A549 (cell line): ENCODE measurements at regions not wholly inside any gene's neighbourhood (a gene's known extent, or its start where the extent isn't known, plus 50 kb on each side); places are given as distances from the start of the nearest gene placed in this dataset.

Experiments
- ATAC-seq, 2 experiments: fragments of 200-7000 bp in 1 of 2; fragments of >200 bp in 1 of 2; cut with Nextera tagmentation in 1 of 2; cut with Tn5 transposase in 1 of 2; 3 replicates each; pipeline versions ENCODE4 v1.8.0 to v1.9.1; 2018 to 2020; ENCODE audit warnings: mild to moderate bottlenecking in 1 of 2, moderate library complexity in 1 of 2
- CTCF ChIA-PET: fragments of 300-600 bp; sonication (Branson Sonifier 250); formaldehyde crosslinking; extraction: SDS; loops from one replicate; lab custom pipeline; 2021; ENCODE audit warnings: antibody characterized with exemption, inconsistent platforms; lab: Yijun Ruan, JAX
- POLR2A ChIA-PET: fragments of 350-600 bp; formaldehyde crosslinking; extraction: SDS; loops from one replicate; lab custom pipeline; 2021; ENCODE audit warnings: antibody characterized with exemption, inconsistent platforms; lab: Yijun Ruan, JAX
- DNase-seq, 2 experiments: peaks; one replicate each; pipeline versions ENCODE4 v3.0.0 to v3.0.0-alpha.2; 2011 to 2016; ENCODE audit warnings: low read depth in 1 of 2, low spot score in 1 of 2
- FAIRE-seq: peaks from 2 replicates; lab custom pipeline; 2011; peaks lifted over from hg19 to GRCh38; lab: Jason Lieb, UNC
- H3K27ac ChIP-seq, 2 experiments: fragments of >200 bp; sonication (Bioruptor Twin); formaldehyde crosslinking; 3 replicates each; pipeline ENCODE4 v1.5.1; 2016 to 2017
- H3K4me1 ChIP-seq: fragments of >200 bp; sonication (Bioruptor Twin); formaldehyde crosslinking; 3 replicates; pipeline ENCODE4 v1.6.1; 2016
- H3K4me2 ChIP-seq: fragments of >200 bp; sonication (Bioruptor Twin); formaldehyde crosslinking; 3 replicates; pipeline ENCODE4 v1.6.1; 2016
- H3K4me3 ChIP-seq: fragments of >200 bp; sonication (Bioruptor Twin); formaldehyde crosslinking; 3 replicates; pipeline ENCODE4 v1.5.1; 2016
- H3K9me3 ChIP-seq: fragments of >200 bp; sonication (Bioruptor Twin); formaldehyde crosslinking; 3 replicates; pipeline ENCODE4 v1.6.1; 2016
- CHD4 ChIP-seq: fragments of 200-600 bp; sonication (generic); IDR thresholded peaks from 2 replicates; pipeline ENCODE4 v1.6.1; 2016; ENCODE audit warnings: antibody characterized with exemption, mild to moderate bottlenecking, borderline replicate concordance
- EP300 ChIP-seq, 2 experiments: fragments of >200 bp; sonication (Bioruptor Twin); formaldehyde crosslinking; IDR thresholded peaks; 2 replicates in 1 of 2; 3 replicates in 1 of 2; pipeline ENCODE4 v1.6.1; 2016 to 2017
- FOSB ChIP-seq: fragments of 250-450 bp; sonication (Bioruptor Pico); IDR thresholded peaks from 2 replicates; pipeline ENCODE4 v1.5.0; 2020; ENCODE audit warnings: mild to moderate bottlenecking, moderate library complexity
- HDAC2 ChIP-seq: fragments of 200-600 bp; sonication (generic); IDR thresholded peaks from 2 replicates; pipeline ENCODE4 v1.6.1; 2016
- HEYL ChIP-seq: fragments of 250-450 bp; sonication (Bioruptor Pico); IDR thresholded peaks from 2 replicates; pipeline ENCODE4 v1.8.0; 2021; ENCODE audit warnings: mild to moderate bottlenecking, moderate library complexity
- HOXA7 ChIP-seq: fragments of 250-450 bp; sonication (Bioruptor Pico); IDR thresholded peaks from 2 replicates; pipeline ENCODE4 v1.5.0; 2020; ENCODE audit warnings: mild to moderate bottlenecking, moderate library complexity
- JUN ChIP-seq, 2 experiments: fragments of >200 bp; sonication (Bioruptor Twin); formaldehyde crosslinking; IDR thresholded peaks; 2 replicates in 1 of 2; 3 replicates in 1 of 2; pipeline ENCODE4 v1.6.1; 2016 to 2017
- JUNB ChIP-seq: fragments of >200 bp; sonication (Bioruptor Twin); formaldehyde crosslinking; IDR thresholded peaks from 2 replicates; pipeline ENCODE4 v1.6.1; 2016
- KDM1A ChIP-seq: fragments of 200-600 bp; sonication (generic); IDR thresholded peaks from 2 replicates; pipeline ENCODE4 v1.6.1; 2016; ENCODE audit warnings: low read depth, mild to moderate bottlenecking
- MYC ChIP-seq: IDR thresholded peaks from 2 replicates; pipeline ENCODE4 v1.6.1; 2012; ENCODE audit warnings: mild to moderate bottlenecking, inconsistent platforms, low read length, improper control_type of control experiment, borderline replicate concordance
- NR3C1 ChIP-seq: fragments of >200 bp; sonication (Bioruptor Twin); formaldehyde crosslinking; IDR thresholded peaks from 3 replicates; pipeline ENCODE4 v1.6.1; 2017
- POLR2A ChIP-seq: IDR thresholded peaks from 2 replicates; pipeline ENCODE4 v1.6.1; 2012; ENCODE audit warnings: mild to moderate bottlenecking, low read length
- RAD21 ChIP-seq, 2 experiments: fragments of >200 bp in 1 of 2; sonication (Bioruptor Twin) in 1 of 2; formaldehyde crosslinking in 1 of 2; IDR thresholded peaks in 1 of 2; conservative IDR thresholded peaks in 1 of 2; 2 replicates in 1 of 2; 3 replicates in 1 of 2; pipeline ENCODE4 v1.6.1; 2012 to 2018; ENCODE audit warnings: inconsistent platforms in 1 of 2
- SMC3 ChIP-seq: fragments of >200 bp; sonication (Bioruptor Twin); formaldehyde crosslinking; IDR thresholded peaks from 3 replicates; pipeline ENCODE4 v1.6.1; 2018; ENCODE audit warnings: inconsistent platforms
- TP53 ChIP-seq: fragments of 250-450 bp; sonication (Bioruptor Pico); IDR thresholded peaks from 2 replicates; pipeline ENCODE4 v1.5.0; 2021; ENCODE audit warnings: mild to moderate bottlenecking, moderate library complexity
- ZC3H11A ChIP-seq: fragments of 450-650 bp; IDR thresholded peaks from 2 replicates; pipeline ENCODE4 v1.6.1; 2014; ENCODE audit warnings: antibody characterized with exemption, mild to moderate bottlenecking
- ZFP36 ChIP-seq: fragments of 450-650 bp; IDR thresholded peaks from 2 replicates; pipeline ENCODE4 v1.6.1; 2014; ENCODE audit warnings: borderline replicate concordance; ENCODE audit not compliant: partially characterized antibody
- ZNF302 ChIP-seq: fragments of 250-450 bp; sonication (Bioruptor Pico); IDR thresholded peaks from 2 replicates; pipeline ENCODE4 v1.9.0; 2021; ENCODE audit warnings: inconsistent platforms, mild to moderate bottlenecking, moderate library complexity
- ZSCAN20 ChIP-seq: fragments of 250-450 bp; sonication (Bioruptor Pico); IDR thresholded peaks from 2 replicates; pipeline ENCODE4 v1.8.0; 2022; ENCODE audit warnings: mild to moderate bottlenecking, moderate library complexity
- WGBS: methylation state at CpG from one replicate; pipeline ENCODE4 v1.1.6; 2017; ENCODE audit errors: missing lambda C conversion rate; 5-methylcytosine and 5-hydroxymethylcytosine counted together
- TF ChIP-seq, protein P1 (sequence below): IDR thresholded peaks from 2 replicates; pipeline ENCODE4 v1.6.1; 2012
- TF ChIP-seq, protein P2 (sequence below): fragments of >200 bp; sonication (Bioruptor Twin); formaldehyde crosslinking; IDR thresholded peaks from 3 replicates; pipeline ENCODE4 v1.5.1; 2016
- TF ChIP-seq, protein P3 (sequence below): fragments of 250-450 bp; sonication (Bioruptor Pico); IDR thresholded peaks from 2 replicates; pipeline ENCODE4 v1.5.0; 2020; ENCODE audit warnings: low read depth, mild to moderate bottlenecking, moderate library complexity
- TF ChIP-seq, protein P4 (sequence below): fragments of 250-450 bp; sonication (Bioruptor Pico); IDR thresholded peaks from 2 replicates; pipeline ENCODE4 v1.5.0; 2021; ENCODE audit warnings: mild to moderate bottlenecking, moderate library complexity, borderline replicate concordance
- TF ChIP-seq, protein P5 (sequence below): IDR thresholded peaks from 2 replicates; pipeline ENCODE4 v1.6.1; 2012; ENCODE audit warnings: low read depth, borderline replicate concordance

DNA sequence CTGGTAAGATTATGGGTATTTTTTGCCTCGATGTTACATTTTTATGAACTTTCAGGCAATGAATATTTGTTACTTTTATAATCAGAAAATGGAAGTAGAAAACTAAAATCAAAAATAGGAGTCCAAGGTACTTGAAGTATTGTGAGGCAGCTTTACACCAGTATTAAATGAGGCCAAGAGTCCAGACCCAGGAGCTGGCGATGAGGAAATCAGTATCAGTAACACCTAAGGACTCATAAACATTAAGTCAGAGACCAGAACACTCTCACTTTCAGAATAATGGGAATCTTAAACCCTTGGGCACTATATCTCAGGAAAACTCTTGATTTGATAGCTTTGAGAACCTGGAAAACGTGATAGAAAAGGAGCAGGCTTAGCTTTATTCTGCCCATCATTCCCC, 208.8 kb downstream of the GXYLT1 start:
- no peak for ATAC-seq
- FAIRE-seq, result no peak
- Histone ChIP-seq H3K9me3 (no peaks in the 10 kb centered on the region), H3K4me1 (no peaks in the 10 kb centered on the region), H3K4me2 (no peak overlapping the region), H3K4me3 (no peak overlapping the region), H3K27ac (no peak overlapping the region)
- POLR2A ChIA-PET, result no interaction called here
- WGBS, result 36% methylated on average over 3 of the region's 3 CpGs
- no peak for TF ChIP-seq CHD4
- no peak for TF ChIP-seq POLR2A
- no peak for TF ChIP-seq EP300 (IDR thresholded peaks at IDR 0.05)
- no peak for TF ChIP-seq ZFP36
- TF ChIP-seq ZNF302 (CRISPR knock-in tag), result no peak
- no peak for TF ChIP-seq SMC3
- no peak for TF ChIP-seq ZC3H11A
- TF ChIP-seq, protein P1, sequence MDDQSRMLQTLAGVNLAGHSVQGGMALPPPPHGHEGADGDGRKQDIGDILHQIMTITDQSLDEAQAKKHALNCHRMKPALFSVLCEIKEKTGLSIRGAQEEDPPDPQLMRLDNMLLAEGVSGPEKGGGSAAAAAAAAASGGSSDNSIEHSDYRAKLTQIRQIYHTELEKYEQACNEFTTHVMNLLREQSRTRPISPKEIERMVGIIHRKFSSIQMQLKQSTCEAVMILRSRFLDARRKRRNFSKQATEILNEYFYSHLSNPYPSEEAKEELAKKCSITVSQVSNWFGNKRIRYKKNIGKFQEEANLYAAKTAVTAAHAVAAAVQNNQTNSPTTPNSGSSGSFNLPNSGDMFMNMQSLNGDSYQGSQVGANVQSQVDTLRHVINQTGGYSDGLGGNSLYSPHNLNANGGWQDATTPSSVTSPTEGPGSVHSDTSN, result no peak
- TF ChIP-seq, protein P2, sequence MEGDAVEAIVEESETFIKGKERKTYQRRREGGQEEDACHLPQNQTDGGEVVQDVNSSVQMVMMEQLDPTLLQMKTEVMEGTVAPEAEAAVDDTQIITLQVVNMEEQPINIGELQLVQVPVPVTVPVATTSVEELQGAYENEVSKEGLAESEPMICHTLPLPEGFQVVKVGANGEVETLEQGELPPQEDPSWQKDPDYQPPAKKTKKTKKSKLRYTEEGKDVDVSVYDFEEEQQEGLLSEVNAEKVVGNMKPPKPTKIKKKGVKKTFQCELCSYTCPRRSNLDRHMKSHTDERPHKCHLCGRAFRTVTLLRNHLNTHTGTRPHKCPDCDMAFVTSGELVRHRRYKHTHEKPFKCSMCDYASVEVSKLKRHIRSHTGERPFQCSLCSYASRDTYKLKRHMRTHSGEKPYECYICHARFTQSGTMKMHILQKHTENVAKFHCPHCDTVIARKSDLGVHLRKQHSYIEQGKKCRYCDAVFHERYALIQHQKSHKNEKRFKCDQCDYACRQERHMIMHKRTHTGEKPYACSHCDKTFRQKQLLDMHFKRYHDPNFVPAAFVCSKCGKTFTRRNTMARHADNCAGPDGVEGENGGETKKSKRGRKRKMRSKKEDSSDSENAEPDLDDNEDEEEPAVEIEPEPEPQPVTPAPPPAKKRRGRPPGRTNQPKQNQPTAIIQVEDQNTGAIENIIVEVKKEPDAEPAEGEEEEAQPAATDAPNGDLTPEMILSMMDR, result no peak
- no peak for TF ChIP-seq JUN (IDR thresholded peaks at IDR 0.05)
- no peak for TF ChIP-seq JUNB
- no peak for TF ChIP-seq HEYL (CRISPR knock-in tag)
- TF ChIP-seq, protein P3, sequence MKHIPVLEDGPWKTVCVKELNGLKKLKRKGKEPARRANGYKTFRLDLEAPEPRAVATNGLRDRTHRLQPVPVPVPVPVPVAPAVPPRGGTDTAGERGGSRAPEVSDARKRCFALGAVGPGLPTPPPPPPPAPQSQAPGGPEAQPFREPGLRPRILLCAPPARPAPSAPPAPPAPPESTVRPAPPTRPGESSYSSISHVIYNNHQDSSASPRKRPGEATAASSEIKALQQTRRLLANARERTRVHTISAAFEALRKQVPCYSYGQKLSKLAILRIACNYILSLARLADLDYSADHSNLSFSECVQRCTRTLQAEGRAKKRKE (CRISPR knock-in tag), result no peak
- no peak for TF ChIP-seq HOXA7 (CRISPR knock-in tag)
- TF ChIP-seq, protein P4, sequence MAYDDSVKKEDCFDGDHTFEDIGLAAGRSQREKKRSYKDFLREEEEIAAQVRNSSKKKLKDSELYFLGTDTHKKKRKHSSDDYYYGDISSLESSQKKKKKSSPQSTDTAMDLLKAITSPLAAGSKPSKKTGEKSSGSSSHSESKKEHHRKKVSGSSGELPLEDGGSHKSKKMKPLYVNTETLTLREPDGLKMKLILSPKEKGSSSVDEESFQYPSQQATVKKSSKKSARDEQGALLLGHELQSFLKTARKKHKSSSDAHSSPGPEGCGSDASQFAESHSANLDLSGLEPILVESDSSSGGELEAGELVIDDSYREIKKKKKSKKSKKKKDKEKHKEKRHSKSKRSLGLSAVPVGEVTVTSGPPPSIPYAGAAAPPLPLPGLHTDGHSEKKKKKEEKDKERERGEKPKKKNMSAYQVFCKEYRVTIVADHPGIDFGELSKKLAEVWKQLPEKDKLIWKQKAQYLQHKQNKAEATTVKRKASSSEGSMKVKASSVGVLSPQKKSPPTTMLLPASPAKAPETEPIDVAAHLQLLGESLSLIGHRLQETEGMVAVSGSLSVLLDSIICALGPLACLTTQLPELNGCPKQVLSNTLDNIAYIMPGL (CRISPR knock-in tag), result no peak
- no peak for TF ChIP-seq NR3C1
- no peak for TF ChIP-seq ZSCAN20 (CRISPR knock-in tag)
- DNase-seq, result no peak
- CTCF ChIA-PET, result no interaction called here

DNA sequence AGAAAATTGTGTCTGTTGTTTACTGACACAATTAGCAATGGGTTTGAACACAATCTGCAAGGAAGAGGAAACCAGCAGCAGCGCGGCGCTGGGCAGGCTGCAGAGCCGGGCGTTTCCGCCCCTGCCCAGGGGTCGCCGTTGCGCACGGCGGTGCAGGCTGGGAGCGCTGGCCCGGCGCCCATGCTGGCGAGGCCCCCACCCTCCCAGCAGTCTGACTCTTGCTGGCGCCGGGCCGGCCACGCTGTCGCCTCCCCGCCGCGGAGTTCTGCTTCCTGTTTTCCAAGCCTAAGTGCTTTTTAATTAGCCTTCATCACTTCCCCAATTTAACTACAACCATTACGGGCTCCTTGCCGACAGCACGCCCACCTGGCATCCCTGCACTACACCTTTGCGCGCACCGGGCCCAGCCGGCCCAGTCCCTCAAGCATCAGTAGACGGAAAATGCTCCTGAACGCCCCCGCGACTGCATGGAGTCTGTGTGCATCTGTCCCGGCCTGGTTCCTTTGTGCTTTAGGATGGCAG, 212.1 kb downstream of the GXYLT1 start:
- Histone ChIP-seq H3K9me3 (no peaks in the 10 kb centered on the region), H3K4me1 (no peaks in the 10 kb centered on the region), H3K4me2 (no peak overlapping the region), H3K27ac (no peak overlapping the region), H3K4me3 (no peak overlapping the region)
- ATAC-seq (no peak), DNase-seq (no peak), FAIRE-seq (no peak)
- 79% methylated on average over 35 of the region's 35 CpGs for WGBS
- CTCF ChIA-PET, result interaction anchor here (1.3 to 1.5 kb wide), 2 partner anchors 19 to 92 kb away, joined by 4 read pairs; no protein-coding TSS in a partner anchor
- TF ChIP-seq RAD21 (conservative IDR thresholded peaks at IDR 0.05 in 1 of 2, IDR thresholded peaks at IDR 0.05 in 1 of 2), result no peak
- no peak for TF ChIP-seq MYC
- TF ChIP-seq, protein P5, sequence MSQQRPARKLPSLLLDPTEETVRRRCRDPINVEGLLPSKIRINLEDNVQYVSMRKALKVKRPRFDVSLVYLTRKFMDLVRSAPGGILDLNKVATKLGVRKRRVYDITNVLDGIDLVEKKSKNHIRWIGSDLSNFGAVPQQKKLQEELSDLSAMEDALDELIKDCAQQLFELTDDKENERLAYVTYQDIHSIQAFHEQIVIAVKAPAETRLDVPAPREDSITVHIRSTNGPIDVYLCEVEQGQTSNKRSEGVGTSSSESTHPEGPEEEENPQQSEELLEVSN, result no peak
- TF ChIP-seq, protein P4 (CRISPR knock-in tag), result no peak
- no peak for TF ChIP-seq POLR2A
- TF ChIP-seq TP53 (CRISPR knock-in tag), result no peak
- TF ChIP-seq NR3C1, result no peak
- TF ChIP-seq, protein P1, result no peak
- TF ChIP-seq ZC3H11A, result no peak
- TF ChIP-seq ZNF302 (CRISPR knock-in tag), result no peak
- TF ChIP-seq HOXA7 (CRISPR knock-in tag), result no peak
- no peak for TF ChIP-seq SMC3
- TF ChIP-seq FOSB (CRISPR knock-in tag), result no peak
- TF ChIP-seq HDAC2, result no peak
- TF ChIP-seq KDM1A, result no peak
- no peak for TF ChIP-seq HEYL (CRISPR knock-in tag)
- TF ChIP-seq, protein P3 (CRISPR knock-in tag), result no peak
- POLR2A ChIA-PET, result no interaction called here
